Skeletal muscle tissue (tissue), 3 donors: ENCODE measurements at regions not wholly inside any gene's neighbourhood (a gene's known extent, or its start where the extent isn't known, plus 50 kb on each side); places are given as distances from the start of the nearest gene placed in this dataset.
A peak's percentile ranks its signal among the peaks of the same experiment; 100 is the strongest.

Experiments used
- H3K27ac ChIP-seq: one replicate; pipeline ENCODE4 v1.7.0; 2013; ENCODE audit warnings: mild to moderate bottlenecking, low read depth, low read length, inconsistent platforms
- H3K27me3 ChIP-seq, 3 donors: one replicate each; pipeline ENCODE4 v1.7.0; 2013; ENCODE audit warnings: low read length in 3 of 3; ENCODE audit not compliant: control insufficient read depth in 3 of 3, insufficient read depth in 3 of 3
- H3K36me3 ChIP-seq, 3 donors: one replicate each; pipeline ENCODE4 v1.7.0; 2013; ENCODE audit warnings: low read length in 3 of 3; ENCODE audit not compliant: control insufficient read depth in 3 of 3, insufficient read depth in 3 of 3
- H3K4me1 ChIP-seq, 3 donors: one replicate each; pipeline ENCODE4 v1.7.0; 2013; ENCODE audit warnings: low read length in 3 of 3, mild to moderate bottlenecking in 3 of 3; ENCODE audit not compliant: control insufficient read depth in 3 of 3, insufficient read depth in 3 of 3
- H3K4me3 ChIP-seq, 3 donors: one replicate each; pipeline ENCODE4 v1.7.0; 2013; ENCODE audit warnings: low read length in 3 of 3
- H3K9ac ChIP-seq, 3 donors: one replicate each; pipeline ENCODE4 v1.7.0; 2013; ENCODE audit warnings: low read length in 3 of 3, mild to moderate bottlenecking in 3 of 3, moderate library complexity in 2 of 3, low read depth in 1 of 3
- H3K9me3 ChIP-seq, 3 donors: one replicate each; pipeline ENCODE4 v1.7.0; 2013; ENCODE audit warnings: low read length in 3 of 3; ENCODE audit not compliant: control insufficient read depth in 3 of 3
- donor health status: Osteomylitis.

- Histone ChIP-seq H3K36me3 (no peaks in the 10 kb centered on the region), H3K9me3 (no peaks in the 10 kb centered on the region), H3K9ac (no peak overlapping the region), H3K4me1 (peaks cover 3 to 11% (median 6%) of the 10 kb centered on the region in 3 donors), H3K27me3 (no peaks in the 10 kb centered on the region), H3K27ac (no peak overlapping the region), H3K4me3 (no peak overlapping the region)
Measured at GRCh38 chr12:93944911-93945310, 203.5 kb upstream of the PLXNC1 start.

- H3K4me3 ChIP-seq, result no peak overlapping the region
- no peak overlapping the region for H3K27ac ChIP-seq
- H3K4me1 ChIP-seq, result peaks cover 3 to 11% (median 6%) of the 10 kb centered on the region in 3 donors
- H3K9me3 ChIP-seq, result no peaks in the 10 kb centered on the region
- no peaks in the 10 kb centered on the region for H3K36me3 ChIP-seq
- H3K27me3 ChIP-seq, result no peaks in the 10 kb centered on the region
- H3K9ac ChIP-seq, result no peak overlapping the region
Measured at GRCh38 chr12:93946542-93947150, 201.7 kb upstream of the PLXNC1 start.

GRCh38 chr12:93947486-93947885 lies 200.9 kb upstream of the PLXNC1 start:
- Histone ChIP-seq H3K27ac (no peak overlapping the region), H3K36me3 (no peaks in the 10 kb centered on the region), H3K4me3 (no peak overlapping the region), H3K27me3 (no peaks in the 10 kb centered on the region), H3K9ac (no peak overlapping the region), H3K4me1 (peaks cover 3 to 11% (median 6%) of the 10 kb centered on the region in 3 donors), H3K9me3 (no peaks in the 10 kb centered on the region)

GRCh38 chr12:93950311-93950710 lies 198.1 kb upstream of the PLXNC1 start:
- Histone ChIP-seq H3K36me3 (no peaks in the 10 kb centered on the region), H3K27me3 (no peaks in the 10 kb centered on the region), H3K4me1 (no peaks in the 10 kb centered on the region), H3K4me3 (no peak overlapping the region), H3K9ac (no peak overlapping the region), H3K9me3 (no peaks in the 10 kb centered on the region), H3K27ac (no peak overlapping the region)

- no peaks in the 10 kb centered on the region for H3K9me3 ChIP-seq
- no peak overlapping the region for H3K4me3 ChIP-seq
- no peak overlapping the region for H3K9ac ChIP-seq
- no peaks in the 10 kb centered on the region for H3K36me3 ChIP-seq
- H3K27me3 ChIP-seq, result no peaks in the 10 kb centered on the region
- no peaks in the 10 kb centered on the region for H3K4me1 ChIP-seq
- peak overlapping the region; percentile 26 for H3K27ac ChIP-seq
Measured at GRCh38 chr12:93954166-93955112, 193.9 kb upstream of the PLXNC1 start.

- Histone ChIP-seq H3K27me3 (no peaks in the 10 kb centered on the region), H3K36me3 (no peaks in the 10 kb centered on the region), H3K4me3 (no peak overlapping the region), H3K27ac (no peak overlapping the region), H3K4me1 (no peaks in the 10 kb centered on the region), H3K9me3 (no peaks in the 10 kb centered on the region), H3K9ac (no peak overlapping the region)
Measured at GRCh38 chr12:93956551-93956950, 191.8 kb upstream of the PLXNC1 start.

- no peaks in the 10 kb centered on the region for H3K9me3 ChIP-seq
- H3K4me3 ChIP-seq, result no peak overlapping the region
- H3K36me3 ChIP-seq, result no peaks in the 10 kb centered on the region
- no peaks in the 10 kb centered on the region for H3K27me3 ChIP-seq
- no peak overlapping the region for H3K9ac ChIP-seq
- no peaks in the 10 kb centered on the region for H3K4me1 ChIP-seq
- no peak overlapping the region for H3K27ac ChIP-seq
Measured at GRCh38 chr12:93957168-93957567, 191.2 kb upstream of the PLXNC1 start.

GRCh38 chr12:93957870-93958269 lies 190.5 kb upstream of the PLXNC1 start:
- no peak overlapping the region for H3K9ac ChIP-seq
- H3K27ac ChIP-seq, result no peak overlapping the region
- no peaks in the 10 kb centered on the region for H3K4me1 ChIP-seq
- no peaks in the 10 kb centered on the region for H3K9me3 ChIP-seq
- H3K36me3 ChIP-seq, result no peaks in the 10 kb centered on the region
- no peak overlapping the region for H3K4me3 ChIP-seq
- H3K27me3 ChIP-seq, result no peaks in the 10 kb centered on the region

GRCh38 chr12:93959657-93960056 lies 188.7 kb upstream of the PLXNC1 start:
- Histone ChIP-seq H3K27me3 (no peaks in the 10 kb centered on the region), H3K36me3 (no peaks in the 10 kb centered on the region), H3K4me1 (no peaks in the 10 kb centered on the region), H3K9ac (no peak overlapping the region), H3K4me3 (no peak overlapping the region), H3K27ac (no peak overlapping the region), H3K9me3 (no peaks in the 10 kb centered on the region)

GRCh38 chr12:93960521-93960920 lies 187.9 kb upstream of the PLXNC1 start:
- no peaks in the 10 kb centered on the region for H3K27me3 ChIP-seq
- no peak overlapping the region for H3K27ac ChIP-seq
- no peaks in the 10 kb centered on the region for H3K9me3 ChIP-seq
- H3K36me3 ChIP-seq, result no peaks in the 10 kb centered on the region
- no peak overlapping the region for H3K9ac ChIP-seq
- H3K4me1 ChIP-seq, result no peaks in the 10 kb centered on the region
- H3K4me3 ChIP-seq, result no peak overlapping the region
